ENCODE measurements at regions not wholly inside any gene's neighbourhood (a gene's known extent, or its start where the extent isn't known, plus 50 kb on each side); places are given as distances from the start of the nearest gene placed in this dataset.

DNA sequence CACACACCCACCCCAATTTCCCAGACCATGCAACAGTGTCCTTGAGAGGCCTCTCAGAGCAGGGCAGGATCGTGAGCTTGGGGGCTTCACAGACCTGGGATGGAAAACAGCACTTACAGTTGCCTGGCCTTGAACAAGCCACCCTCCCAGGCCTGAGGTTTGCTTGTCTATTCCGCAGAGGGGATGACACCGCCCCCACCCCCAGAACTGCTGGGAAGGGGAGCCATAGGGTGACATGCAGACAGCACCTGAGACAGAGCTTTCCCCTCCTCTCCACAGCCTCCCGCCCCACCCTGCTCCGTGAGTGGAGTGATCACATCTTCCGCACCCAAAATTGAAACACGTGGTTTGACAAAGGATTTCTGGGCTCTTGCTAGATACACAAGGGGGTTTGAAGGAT lies 131.5 kb upstream of the TNRC6C start (continued):
- TF ChIP-seq KDM1A (IDR thresholded peaks at IDR 0.05; ENCODE audit: borderline replicate concordance, low read length) (no peak), TAF7 (optimal IDR thresholded peaks at IDR 0.05; ENCODE audit: borderline replicate concordance, low read depth, low read length) (no peak), RAD21 (IDR thresholded peaks at IDR 0.05 in 1 of 2, conservative IDR thresholded peaks at IDR 0.05 in 1 of 2; ENCODE audit: low read depth in 2 of 2, low read length in 2 of 2) (no peak), SIX5 (IDR thresholded peaks at IDR 0.05; ENCODE audit: low read depth, low read length) (no peak)
